Body of pancreas (tissue), 4 donors: ENCODE measurements at regions not wholly inside any gene's neighbourhood (a gene's known extent, or its start where the extent isn't known, plus 50 kb on each side); places are given as distances from the start of the nearest gene placed in this dataset.

Experiments
- ATAC-seq: fragments of 150-250 bp; one replicate; pipeline ENCODE4 v1.9.1; 2016
- DNase-seq, 4 donors: peaks; one replicate each; pipeline ENCODE4 v3.0.0-alpha.2; 2019
- H3K27ac ChIP-seq, 4 donors: fragments of 200-600 bp; sonication (generic); 1 replicate in 3 of 4; 2 replicates in 1 of 4; pipeline versions ENCODE4 v1.5.1 to v1.6.1; 2016 to 2019; ENCODE audit warnings: mild to moderate bottlenecking in 1 of 4, mixed read lengths in 1 of 4, moderate library complexity in 1 of 4
- H3K27me3 ChIP-seq, 2 donors: fragments of 200-600 bp; sonication (generic); one replicate each; pipeline ENCODE4 v1.6.0; 2016; ENCODE audit warnings: mild to moderate bottlenecking in 1 of 2
- H3K36me3 ChIP-seq, 2 donors: fragments of 200-600 bp; sonication (generic); replicated peaks in 1 of 2; 2 replicates each; pipeline ENCODE4 v1.5.1; 2016; ENCODE audit warnings: low read depth in 2 of 2; ENCODE audit not compliant: insufficient read depth in 1 of 2
- H3K4me1 ChIP-seq: fragments of 200-600 bp; sonication (generic); one replicate; pipeline ENCODE4 v1.6.0; 2016
- H3K4me3 ChIP-seq, 2 donors: fragments of 200-600 bp; sonication (generic); 1 replicate in 1 of 2; 2 replicates in 1 of 2; pipeline ENCODE4 v1.5.1; 2016 to 2019
- H3K9me3 ChIP-seq, 3 donors: fragments of 200-600 bp; sonication (generic); 1 replicate in 2 of 3; 2 replicates in 1 of 3; pipeline ENCODE4 v1.5.1; 2016
- POLR2A ChIP-seq, 3 donors: fragments of 450-650 bp; IDR thresholded peaks; one replicate each; pipeline ENCODE4 v1.6.1; 2016; ENCODE audit warnings: antibody characterized with exemption in 3 of 3, mild to moderate bottlenecking in 2 of 3
- WGBS, 2 donors: methylation state at CpG; one replicate each; pipeline ENCODE4 v1.1.5; 2017; 5-methylcytosine and 5-hydroxymethylcytosine counted together
- intact Hi-C: fragments of 100-400 bp; cut with DNase I; formaldehyde crosslinking; loops from one replicate; pipeline ENCODE4 v1.15.1; 2023
- TF ChIP-seq, protein P1 (sequence below), 7 experiments: fragments of 450-650 bp in 4 of 7; fragments of 200-600 bp in 3 of 7; sonication (generic) in 3 of 7; IDR thresholded peaks; one replicate each; pipeline ENCODE4 v1.5.1; 2016 to 2019; ENCODE audit warnings: antibody characterized with exemption in 7 of 7

DNA sequence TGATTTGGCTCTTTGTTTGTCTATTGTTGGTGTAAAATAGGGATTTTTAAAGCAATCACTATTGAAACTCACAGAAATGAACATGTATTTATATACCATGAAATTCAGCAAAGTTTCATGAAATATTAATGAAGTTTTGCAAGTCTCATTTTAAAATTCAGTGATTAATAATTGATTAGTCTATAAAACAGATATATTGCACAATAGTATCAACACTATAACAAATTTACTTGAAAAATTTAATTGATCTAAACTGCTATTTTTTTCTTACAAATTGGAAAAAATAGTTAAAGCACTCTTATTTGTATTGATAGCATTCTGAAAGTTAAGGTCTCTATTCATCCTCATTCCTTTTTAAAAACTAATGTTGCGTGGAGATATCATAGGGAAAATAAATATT is 121.0 kb upstream of the PCDH9 start:
- intact Hi-C loops, result no loop called here
- no peaks in the 10 kb centered on the region for H3K9me3 ChIP-seq
- ATAC-seq, result no peak
- no peaks in the 10 kb centered on the region for H3K27me3 ChIP-seq
- DNase-seq, result no peak
- no peaks in the 10 kb centered on the region for H3K4me1 ChIP-seq
- H3K27ac ChIP-seq, result no peak overlapping the region
- WGBS, 2 donors, result 85 to 95% methylated on average over 1 of the region's 1 CpG
- TF ChIP-seq, protein P1, sequence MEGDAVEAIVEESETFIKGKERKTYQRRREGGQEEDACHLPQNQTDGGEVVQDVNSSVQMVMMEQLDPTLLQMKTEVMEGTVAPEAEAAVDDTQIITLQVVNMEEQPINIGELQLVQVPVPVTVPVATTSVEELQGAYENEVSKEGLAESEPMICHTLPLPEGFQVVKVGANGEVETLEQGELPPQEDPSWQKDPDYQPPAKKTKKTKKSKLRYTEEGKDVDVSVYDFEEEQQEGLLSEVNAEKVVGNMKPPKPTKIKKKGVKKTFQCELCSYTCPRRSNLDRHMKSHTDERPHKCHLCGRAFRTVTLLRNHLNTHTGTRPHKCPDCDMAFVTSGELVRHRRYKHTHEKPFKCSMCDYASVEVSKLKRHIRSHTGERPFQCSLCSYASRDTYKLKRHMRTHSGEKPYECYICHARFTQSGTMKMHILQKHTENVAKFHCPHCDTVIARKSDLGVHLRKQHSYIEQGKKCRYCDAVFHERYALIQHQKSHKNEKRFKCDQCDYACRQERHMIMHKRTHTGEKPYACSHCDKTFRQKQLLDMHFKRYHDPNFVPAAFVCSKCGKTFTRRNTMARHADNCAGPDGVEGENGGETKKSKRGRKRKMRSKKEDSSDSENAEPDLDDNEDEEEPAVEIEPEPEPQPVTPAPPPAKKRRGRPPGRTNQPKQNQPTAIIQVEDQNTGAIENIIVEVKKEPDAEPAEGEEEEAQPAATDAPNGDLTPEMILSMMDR (IDR thresholded peaks at IDR 0.05), result no peak
- no peaks in the 10 kb centered on the region for H3K36me3 ChIP-seq
- no peak overlapping the region for H3K4me3 ChIP-seq

DNA sequence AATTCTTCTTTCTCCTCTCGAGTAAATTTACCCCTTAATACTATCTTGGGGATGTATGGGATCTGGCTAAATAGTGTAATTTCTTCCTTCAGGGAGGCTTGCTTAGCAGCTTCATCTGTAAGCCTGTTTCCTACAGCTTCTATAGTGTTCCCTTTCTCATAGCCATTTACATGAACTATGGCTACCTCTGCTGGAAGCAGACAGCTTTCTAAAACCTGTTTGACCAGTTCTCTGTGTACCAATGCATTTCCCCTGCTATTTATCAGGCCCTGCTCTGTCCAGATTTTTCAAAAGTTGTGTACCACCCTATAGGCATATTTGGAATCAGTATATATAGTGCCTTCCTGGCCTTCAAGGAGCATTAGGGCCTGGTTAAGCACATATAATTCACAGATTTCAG is 113.6 kb upstream of the PCDH9 start:
- Histone ChIP-seq H3K27me3 (no peaks in the 10 kb centered on the region), H3K9me3 (no peaks in the 10 kb centered on the region), H3K4me1 (no peaks in the 10 kb centered on the region), H3K27ac (no peak overlapping the region), H3K4me3 (no peak overlapping the region), H3K36me3 (no peaks in the 10 kb centered on the region)
- TF ChIP-seq, protein P1 (IDR thresholded peaks at IDR 0.05), result no peak
- DNase-seq, result no peak
- WGBS, 2 donors, result 17 to 28% methylated on average over 1 of the region's 1 CpG
- intact Hi-C loops, result no loop called here
- no peak for ATAC-seq

DNA sequence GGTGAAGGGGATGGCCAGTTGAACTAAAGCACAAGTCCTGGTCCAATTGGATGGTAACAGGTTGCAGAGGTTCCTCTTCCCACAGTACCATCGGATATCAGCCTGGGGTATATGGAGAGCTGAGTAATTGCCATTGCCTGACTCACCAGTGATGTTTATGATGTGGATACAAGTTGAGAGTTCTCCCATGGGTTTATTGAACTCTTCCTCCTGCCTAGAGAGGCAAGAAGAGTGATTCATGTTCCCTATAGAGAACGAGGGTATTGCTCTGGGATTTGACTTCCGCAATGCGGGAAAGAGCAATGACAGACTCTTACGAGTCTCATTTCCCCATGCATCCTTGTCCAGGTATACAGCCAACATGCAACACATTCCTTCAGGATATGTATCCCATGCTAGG is 111.3 kb upstream of the PCDH9 start:
- TF ChIP-seq, protein P1 (IDR thresholded peaks at IDR 0.05), result no peak
- intact Hi-C loops, result no loop called here
- ATAC-seq, result no peak
- H3K4me3 ChIP-seq, result no peak overlapping the region
- DNase-seq, result no peak
- H3K4me1 ChIP-seq, result no peaks in the 10 kb centered on the region
- WGBS, 2 donors, result 58 to 71% methylated on average over 5 of the region's 5 CpGs
- no peaks in the 10 kb centered on the region for H3K27me3 ChIP-seq
- no peak overlapping the region for H3K27ac ChIP-seq
- H3K9me3 ChIP-seq, result no peaks in the 10 kb centered on the region
- no peaks in the 10 kb centered on the region for H3K36me3 ChIP-seq

DNA sequence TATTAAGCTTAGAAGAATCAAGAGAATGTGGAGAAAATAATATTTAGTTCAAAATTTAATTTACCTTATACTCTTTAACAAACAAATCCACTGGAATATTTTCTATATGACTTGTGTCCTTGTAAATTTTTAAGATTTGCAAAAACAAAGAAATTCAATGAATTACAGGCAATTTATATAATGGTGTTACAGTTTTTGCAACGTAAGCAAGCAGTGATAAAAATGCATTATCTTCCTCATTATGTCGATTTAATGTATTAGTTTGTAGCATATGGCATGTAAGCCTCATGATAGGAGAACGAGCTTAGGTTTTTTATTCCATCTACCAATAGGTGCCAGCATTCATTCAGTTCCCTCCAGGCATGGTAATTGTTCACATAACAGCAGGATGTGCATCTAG is 100.0 kb upstream of the PCDH9 start:
- WGBS, 2 donors, result 50 to 64% methylated on average over 3 of the region's 3 CpGs
- intact Hi-C loops, result no loop called here
- TF ChIP-seq, protein P1 (IDR thresholded peaks at IDR 0.05), result no peak
- TF ChIP-seq POLR2A (IDR thresholded peaks at IDR 0.05), result no peak

DNA sequence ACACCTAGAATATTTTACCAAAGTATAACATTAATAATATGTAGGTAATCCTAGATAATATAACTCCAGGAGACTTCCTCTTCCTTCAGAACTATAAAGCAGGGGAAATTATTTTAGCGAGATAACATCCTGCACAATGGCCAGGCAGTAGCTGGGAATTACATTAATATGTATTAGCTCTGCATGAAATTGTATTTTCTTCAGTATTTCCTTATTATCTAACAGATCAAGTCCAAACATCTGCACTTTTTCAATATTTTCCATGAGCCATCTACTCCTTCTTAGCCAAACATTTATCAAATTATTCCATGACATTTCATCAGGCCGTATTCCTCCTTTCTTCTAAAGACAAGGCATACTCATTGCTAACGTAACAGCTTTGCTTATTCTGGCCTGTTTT is 98.8 kb upstream of the PCDH9 start:
- no peak for DNase-seq
- TF ChIP-seq, protein P1 (IDR thresholded peaks at IDR 0.05), result no peak
- no peak for TF ChIP-seq POLR2A (IDR thresholded peaks at IDR 0.05)
- Histone ChIP-seq H3K4me3 (no peak overlapping the region), H3K4me1 (no peaks in the 10 kb centered on the region), H3K27ac (no peak overlapping the region), H3K27me3 (no peaks in the 10 kb centered on the region), H3K9me3 (no peaks in the 10 kb centered on the region), H3K36me3 (no peaks in the 10 kb centered on the region)
- WGBS, 2 donors, result 67 to 74% methylated on average over 3 of the region's 3 CpGs
- no peak for ATAC-seq
- intact Hi-C loops, result no loop called here

More for the DNA sequence above, 100.0 kb upstream of the PCDH9 start:
- Histone ChIP-seq H3K36me3 (no peaks in the 10 kb centered on the region), H3K4me3 (no peak overlapping the region), H3K27ac (no peak overlapping the region), H3K4me1 (no peaks in the 10 kb centered on the region), H3K27me3 (no peaks in the 10 kb centered on the region), H3K9me3 (no peaks in the 10 kb centered on the region)
- DNase-seq, result no peak
- no peak for ATAC-seq
